Bronchial epithelial cell (primary cell): ENCODE measurements at regions not wholly inside any gene's neighbourhood (a gene's known extent, or its start where the extent isn't known, plus 50 kb on each side); places are given as distances from the start of the nearest gene placed in this dataset.

Experiments used
- DNase-seq: peaks from one replicate; pipeline ENCODE4 v3.0.0-alpha.2; 2010; ENCODE audit warnings: low read depth
- FAIRE-seq: peaks from 2 replicates; lab custom pipeline; 2011; peaks lifted over from hg19 to GRCh38; lab: Jason Lieb, UNC
- H3K27me3 ChIP-seq: 2 replicates; pipeline ENCODE4 v1.5.1; 2011; ENCODE audit warnings: low read length; ENCODE audit not compliant: control insufficient read depth, insufficient read depth
- H3K36me3 ChIP-seq: 2 replicates; pipeline ENCODE4 v1.5.1; 2011; ENCODE audit warnings: low read length; ENCODE audit not compliant: control insufficient read depth, insufficient read depth
- H3K4me3 ChIP-seq: 2 replicates; pipeline ENCODE4 v1.5.1; 2011; ENCODE audit warnings: mild to moderate bottlenecking, low read depth, low read length, control low read depth
- TF ChIP-seq, protein P1 (sequence below): IDR thresholded peaks from 2 replicates; pipeline ENCODE4 v1.5.1; 2011; ENCODE audit warnings: mild to moderate bottlenecking, moderate library complexity, low read length, control low read depth, inconsistent platforms; ENCODE audit not compliant: insufficient read depth, severe bottlenecking

DNA sequence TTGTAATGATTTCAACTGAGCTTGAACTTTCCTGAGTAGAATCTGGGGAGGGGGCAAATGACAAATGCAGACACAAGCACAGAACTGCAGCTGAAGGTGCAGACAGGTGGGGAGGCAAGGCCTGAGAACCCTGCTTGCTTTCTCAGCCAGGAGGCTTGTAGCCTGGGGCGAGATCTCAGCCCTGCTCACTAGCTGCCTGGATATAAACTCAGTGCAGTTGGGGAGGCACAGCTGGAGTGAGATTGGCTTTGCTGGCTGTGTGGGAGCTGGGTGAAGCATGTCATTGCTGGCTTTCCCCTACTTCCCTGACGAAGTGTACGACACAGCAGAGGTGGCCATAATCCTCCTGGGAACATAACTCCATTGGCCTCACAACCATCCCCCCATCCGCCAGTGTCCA lies 55.5 kb upstream of the NEXMIF start:
- H3K4me3 ChIP-seq = no peak overlapping the region
- TF ChIP-seq, protein P1, sequence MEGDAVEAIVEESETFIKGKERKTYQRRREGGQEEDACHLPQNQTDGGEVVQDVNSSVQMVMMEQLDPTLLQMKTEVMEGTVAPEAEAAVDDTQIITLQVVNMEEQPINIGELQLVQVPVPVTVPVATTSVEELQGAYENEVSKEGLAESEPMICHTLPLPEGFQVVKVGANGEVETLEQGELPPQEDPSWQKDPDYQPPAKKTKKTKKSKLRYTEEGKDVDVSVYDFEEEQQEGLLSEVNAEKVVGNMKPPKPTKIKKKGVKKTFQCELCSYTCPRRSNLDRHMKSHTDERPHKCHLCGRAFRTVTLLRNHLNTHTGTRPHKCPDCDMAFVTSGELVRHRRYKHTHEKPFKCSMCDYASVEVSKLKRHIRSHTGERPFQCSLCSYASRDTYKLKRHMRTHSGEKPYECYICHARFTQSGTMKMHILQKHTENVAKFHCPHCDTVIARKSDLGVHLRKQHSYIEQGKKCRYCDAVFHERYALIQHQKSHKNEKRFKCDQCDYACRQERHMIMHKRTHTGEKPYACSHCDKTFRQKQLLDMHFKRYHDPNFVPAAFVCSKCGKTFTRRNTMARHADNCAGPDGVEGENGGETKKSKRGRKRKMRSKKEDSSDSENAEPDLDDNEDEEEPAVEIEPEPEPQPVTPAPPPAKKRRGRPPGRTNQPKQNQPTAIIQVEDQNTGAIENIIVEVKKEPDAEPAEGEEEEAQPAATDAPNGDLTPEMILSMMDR = no peak
- no peak for DNase-seq

More for the DNA sequence above, 55.5 kb upstream of the NEXMIF start:
- Histone ChIP-seq H3K27me3 (no peaks in the 10 kb centered on the region), H3K36me3 (no peaks in the 10 kb centered on the region)
- peak; percentile 13 for FAIRE-seq
